ENCODE measurements at regions not wholly inside any gene's neighbourhood (a gene's known extent, or its start where the extent isn't known, plus 50 kb on each side); places are given as distances from the start of the nearest gene placed in this dataset.

DNA sequence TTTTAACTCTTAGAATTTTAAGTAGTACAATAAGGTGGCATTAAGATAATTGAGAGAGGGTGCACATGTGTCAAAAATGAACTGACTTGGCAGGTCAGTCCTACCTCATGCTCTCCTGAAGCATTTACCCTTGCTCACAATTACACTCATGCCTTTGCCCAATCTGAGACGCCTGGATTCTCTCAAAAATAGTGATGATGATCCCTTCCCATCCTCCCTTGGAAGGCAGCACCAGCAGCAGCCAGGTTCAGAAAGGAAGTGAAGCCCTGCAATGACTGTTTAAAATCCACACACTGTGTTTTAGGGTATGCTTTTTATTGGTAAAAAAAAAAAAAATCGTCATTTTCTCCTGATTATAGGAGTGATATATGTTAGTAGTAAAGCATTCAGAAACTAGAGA lies 246.6 kb downstream of the PRELID2 start:
- H3K9ac ChIP-seq (ENCODE audit: low read length): no peak overlapping the region
- DNase-seq: no peak
- H3K4me2 ChIP-seq (ENCODE audit: low read length): no peak overlapping the region
- H2AFZ ChIP-seq (ENCODE audit: insufficient read depth, low read length, poor library complexity): no peak overlapping the region
- no peak overlapping the region for H3K18ac ChIP-seq (ENCODE audit: low read length)
- no peaks in the 10 kb centered on the region for H3K79me2 ChIP-seq (ENCODE audit: control insufficient read depth, insufficient read depth, low read length, poor library complexity)
- H4K91ac ChIP-seq (ENCODE audit: low read depth, low read length): no peak overlapping the region
- no peak overlapping the region for H2BK12ac ChIP-seq (ENCODE audit: low read length)
- no peak overlapping the region for H2BK120ac ChIP-seq (ENCODE audit: insufficient read depth, low read length, poor library complexity)
- WGBS (ENCODE audit: extremely low coverage, insufficient coverage, insufficient read length): no CpG with 5 or more reads among the region's 2 CpGs
- H4K8ac ChIP-seq (ENCODE audit: low read depth, low read length): no peak overlapping the region
- H3K4ac ChIP-seq (ENCODE audit: low read depth, low read length): no peak overlapping the region
- H3K14ac ChIP-seq (ENCODE audit: low read length): no peak overlapping the region
- H3K27me3 ChIP-seq (ENCODE audit: insufficient read depth, low read length): no peaks in the 10 kb centered on the region
- no peaks in the 10 kb centered on the region for H3K36me3 ChIP-seq (ENCODE audit: control insufficient read depth in 1 of 2, insufficient read depth in 2 of 2, low read length in 2 of 2)
- H3K79me1 ChIP-seq (ENCODE audit: low read length): no peaks in the 10 kb centered on the region
- H4K12ac ChIP-seq (ENCODE audit: low read depth, low read length): no peak overlapping the region
- no peak overlapping the region for H2AK5ac ChIP-seq (ENCODE audit: low read length)
- H3K23ac ChIP-seq (ENCODE audit: low read length): no peak overlapping the region
- no peak overlapping the region for H3K27ac ChIP-seq (ENCODE audit: low read depth, low read length)
- H2BK5ac ChIP-seq (ENCODE audit: low read depth, low read length, poor library complexity): no peak overlapping the region
- H3K9me3 ChIP-seq (ENCODE audit: insufficient read depth, low read depth, low read length): no peaks in the 10 kb centered on the region
- no peaks in the 10 kb centered on the region for H3K4me1 ChIP-seq (ENCODE audit: control insufficient read depth in 1 of 2, insufficient read depth in 2 of 2, low read length in 2 of 2)
- no peak overlapping the region for H3K4me3 ChIP-seq (ENCODE audit: low read depth, low read length)

DNA sequence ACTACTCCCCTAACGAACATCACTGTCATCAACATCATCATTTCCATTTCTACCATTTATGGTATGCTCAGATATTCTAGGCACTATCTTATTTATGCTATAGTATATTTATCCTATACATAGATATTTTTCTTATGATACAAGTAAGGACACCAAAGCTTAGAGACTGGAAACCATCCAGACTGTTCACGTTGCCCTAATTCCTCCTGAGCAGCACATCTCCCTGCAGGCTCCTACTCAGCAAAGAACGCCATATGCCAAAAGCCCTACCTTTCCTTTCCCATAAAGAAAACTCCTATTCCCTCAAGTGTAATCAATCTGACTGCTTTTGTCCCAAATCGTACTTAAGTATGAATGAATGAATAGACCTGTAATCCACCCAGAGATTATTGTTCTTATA lies 247.0 kb downstream of the PRELID2 start:
- Histone ChIP-seq H3K9ac (ENCODE audit: low read length) (no peak overlapping the region), H2AFZ (ENCODE audit: insufficient read depth, low read length, poor library complexity) (no peak overlapping the region), H3K4me2 (ENCODE audit: low read length) (no peak overlapping the region), H4K8ac (ENCODE audit: low read depth, low read length) (no peak overlapping the region), H2BK120ac (ENCODE audit: insufficient read depth, low read length, poor library complexity) (no peak overlapping the region), H3K14ac (ENCODE audit: low read length) (no peak overlapping the region), H3K27me3 (ENCODE audit: insufficient read depth, low read length) (no peaks in the 10 kb centered on the region), H3K79me2 (ENCODE audit: control insufficient read depth, insufficient read depth, low read length, poor library complexity) (no peaks in the 10 kb centered on the region), H3K18ac (ENCODE audit: low read length) (no peak overlapping the region), H3K9me3 (ENCODE audit: insufficient read depth, low read depth, low read length) (no peaks in the 10 kb centered on the region), H2BK5ac (ENCODE audit: low read depth, low read length, poor library complexity) (peak overlapping the region; percentile 73), H2BK12ac (ENCODE audit: low read length) (no peak overlapping the region), H3K23ac (ENCODE audit: low read length) (no peak overlapping the region), H2AK5ac (ENCODE audit: low read length) (no peak overlapping the region), H4K12ac (ENCODE audit: low read depth, low read length) (no peak overlapping the region), H4K91ac (ENCODE audit: low read depth, low read length) (no peak overlapping the region), H3K4ac (ENCODE audit: low read depth, low read length) (no peak overlapping the region), H3K4me1 (ENCODE audit: control insufficient read depth in 1 of 2, insufficient read depth in 2 of 2, low read length in 2 of 2) (no peaks in the 10 kb centered on the region), H3K4me3 (ENCODE audit: low read depth, low read length) (no peak overlapping the region), H3K27ac (ENCODE audit: low read depth, low read length) (no peak overlapping the region), H3K36me3 (ENCODE audit: control insufficient read depth in 1 of 2, insufficient read depth in 2 of 2, low read length in 2 of 2) (no peaks in the 10 kb centered on the region), H3K79me1 (ENCODE audit: low read length) (no peaks in the 10 kb centered on the region)
- no CpG with 5 or more reads among the region's 4 CpGs for WGBS (ENCODE audit: extremely low coverage, insufficient coverage, insufficient read length)
- no peak for DNase-seq

DNA sequence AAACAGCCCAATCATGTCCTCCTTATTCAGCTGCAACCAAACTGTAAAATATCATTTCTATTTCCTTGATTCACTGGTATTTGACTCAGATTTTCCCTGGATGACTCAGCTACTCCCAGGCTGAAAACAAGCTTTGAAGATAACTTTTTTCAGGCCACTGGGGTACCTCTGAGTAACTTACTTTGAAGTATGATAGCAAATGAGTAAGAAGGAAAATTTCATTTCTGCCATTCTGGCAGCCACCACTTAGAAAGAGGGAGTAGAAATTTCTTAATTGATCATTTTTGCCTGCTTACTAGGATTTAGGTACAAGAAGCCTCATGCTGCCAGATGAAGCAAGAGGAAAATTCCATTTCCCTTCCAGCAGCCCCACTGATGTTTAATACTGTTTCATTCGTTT lies 247.4 kb downstream of the PRELID2 start:
- no CpG with 5 or more reads among the region's 1 CpG for WGBS (ENCODE audit: extremely low coverage, insufficient coverage, insufficient read length)
- Histone ChIP-seq H3K4me3 (ENCODE audit: low read depth, low read length) (no peak overlapping the region), H3K27ac (ENCODE audit: low read depth, low read length) (no peak overlapping the region)

DNA sequence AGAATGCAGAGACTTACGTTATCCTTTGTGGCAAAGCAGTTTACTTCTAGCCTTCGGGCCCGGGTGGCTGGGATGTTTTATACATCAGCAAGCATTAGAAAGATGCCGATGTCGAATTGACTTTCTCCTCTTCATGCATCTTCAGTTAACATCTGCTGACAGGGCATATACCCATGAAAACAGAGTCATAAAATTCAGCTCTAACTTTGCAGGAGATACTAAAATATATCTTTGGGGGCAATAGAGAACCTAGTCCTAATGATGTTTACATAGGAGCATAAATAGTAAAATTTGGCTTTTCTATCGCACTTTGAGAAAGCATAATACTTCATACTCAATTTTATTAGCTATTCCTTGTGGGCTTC lies 247.9 kb downstream of the PRELID2 start:
- no peak overlapping the region for H4K8ac ChIP-seq (ENCODE audit: low read depth, low read length)
- no peak overlapping the region for H4K12ac ChIP-seq (ENCODE audit: low read depth, low read length)
- H3K36me3 ChIP-seq (ENCODE audit: control insufficient read depth in 1 of 2, insufficient read depth in 2 of 2, low read length in 2 of 2): no peaks in the 10 kb centered on the region
- H3K79me1 ChIP-seq (ENCODE audit: low read length): no peaks in the 10 kb centered on the region
- H3K27me3 ChIP-seq (ENCODE audit: insufficient read depth, low read length): no peaks in the 10 kb centered on the region
- no CpG with 5 or more reads among the region's 6 CpGs for WGBS (ENCODE audit: extremely low coverage, insufficient coverage, insufficient read length)
- H3K9ac ChIP-seq (ENCODE audit: low read length): no peak overlapping the region
- no peak overlapping the region for H2BK120ac ChIP-seq (ENCODE audit: insufficient read depth, low read length, poor library complexity)
- no peak overlapping the region for H3K27ac ChIP-seq (ENCODE audit: low read depth, low read length)
- no peaks in the 10 kb centered on the region for H3K4me1 ChIP-seq (ENCODE audit: control insufficient read depth in 1 of 2, insufficient read depth in 2 of 2, low read length in 2 of 2)
- H3K4ac ChIP-seq (ENCODE audit: low read depth, low read length): no peak overlapping the region
- H3K4me2 ChIP-seq (ENCODE audit: low read length): no peak overlapping the region
- no peak overlapping the region for H2AK5ac ChIP-seq (ENCODE audit: low read length)
- H2AFZ ChIP-seq (ENCODE audit: insufficient read depth, low read length, poor library complexity): no peak overlapping the region
- no peak for DNase-seq
- H3K18ac ChIP-seq (ENCODE audit: low read length): no peak overlapping the region
- H2BK5ac ChIP-seq (ENCODE audit: low read depth, low read length, poor library complexity): no peak overlapping the region
- H3K9me3 ChIP-seq (ENCODE audit: insufficient read depth, low read depth, low read length): no peaks in the 10 kb centered on the region
- H3K4me3 ChIP-seq (ENCODE audit: low read depth, low read length): no peak overlapping the region
- H4K91ac ChIP-seq (ENCODE audit: low read depth, low read length): no peak overlapping the region
- H3K23ac ChIP-seq (ENCODE audit: low read length): no peak overlapping the region
- H2BK12ac ChIP-seq (ENCODE audit: low read length): no peak overlapping the region
- H3K14ac ChIP-seq (ENCODE audit: low read length): no peak overlapping the region
- H3K79me2 ChIP-seq (ENCODE audit: control insufficient read depth, insufficient read depth, low read length, poor library complexity): no peaks in the 10 kb centered on the region

More for the DNA sequence above, 247.4 kb downstream of the PRELID2 start:
- H3K27me3 ChIP-seq (ENCODE audit: insufficient read depth, low read length): no peaks in the 10 kb centered on the region
- DNase-seq: peak in 1 of 2 donors; percentile 15
- H3K9ac ChIP-seq (ENCODE audit: low read length): no peak overlapping the region
- no peak overlapping the region for H3K23ac ChIP-seq (ENCODE audit: low read length)
- H4K12ac ChIP-seq (ENCODE audit: low read depth, low read length): no peak overlapping the region
- H2AK5ac ChIP-seq (ENCODE audit: low read length): no peak overlapping the region
- H3K79me1 ChIP-seq (ENCODE audit: low read length): no peaks in the 10 kb centered on the region
- no peak overlapping the region for H3K4me2 ChIP-seq (ENCODE audit: low read length)
- no peak overlapping the region for H2AFZ ChIP-seq (ENCODE audit: insufficient read depth, low read length, poor library complexity)
- no peak overlapping the region for H3K18ac ChIP-seq (ENCODE audit: low read length)
- no peak overlapping the region for H3K14ac ChIP-seq (ENCODE audit: low read length)
- no peak overlapping the region for H3K4ac ChIP-seq (ENCODE audit: low read depth, low read length)
- H3K4me1 ChIP-seq (ENCODE audit: control insufficient read depth in 1 of 2, insufficient read depth in 2 of 2, low read length in 2 of 2): no peaks in the 10 kb centered on the region
- no peaks in the 10 kb centered on the region for H3K9me3 ChIP-seq (ENCODE audit: insufficient read depth, low read depth, low read length)
- no peaks in the 10 kb centered on the region for H3K36me3 ChIP-seq (ENCODE audit: control insufficient read depth in 1 of 2, insufficient read depth in 2 of 2, low read length in 2 of 2)
- H2BK120ac ChIP-seq (ENCODE audit: insufficient read depth, low read length, poor library complexity): no peak overlapping the region
- no peak overlapping the region for H2BK5ac ChIP-seq (ENCODE audit: low read depth, low read length, poor library complexity)
- no peak overlapping the region for H4K8ac ChIP-seq (ENCODE audit: low read depth, low read length)
- no peak overlapping the region for H4K91ac ChIP-seq (ENCODE audit: low read depth, low read length)
- H2BK12ac ChIP-seq (ENCODE audit: low read length): no peak overlapping the region
- H3K79me2 ChIP-seq (ENCODE audit: control insufficient read depth, insufficient read depth, low read length, poor library complexity): no peaks in the 10 kb centered on the region

Data from trophoblast cell (in vitro differentiated cells and primary cell).